Coronary artery (tissue), 2 donors: ENCODE measurements at regions not wholly inside any gene's neighbourhood (a gene's known extent, or its start where the extent isn't known, plus 50 kb on each side); places are given as distances from the start of the nearest gene placed in this dataset.

ENCODE experiments used
- DNase-seq: peaks from one replicate; pipeline ENCODE4 v3.0.0-alpha.2; 2017; ENCODE audit warnings: low spot score
- H3K27ac ChIP-seq, 2 donors: fragments of 200-600 bp; sonication (generic); one replicate each; pipeline ENCODE4 v1.5.1; 2016 to 2019
- H3K4me3 ChIP-seq: fragments of 200-600 bp; sonication (generic); 2 replicates; pipeline ENCODE4 v1.5.1; 2016; ENCODE audit warnings: mild to moderate bottlenecking, moderate library complexity
- TF ChIP-seq, protein P1 (sequence below): fragments of 200-600 bp; sonication (generic); IDR thresholded peaks from one replicate; pipeline ENCODE4 v1.5.1; 2019; ENCODE audit warnings: antibody characterized with exemption

DNA sequence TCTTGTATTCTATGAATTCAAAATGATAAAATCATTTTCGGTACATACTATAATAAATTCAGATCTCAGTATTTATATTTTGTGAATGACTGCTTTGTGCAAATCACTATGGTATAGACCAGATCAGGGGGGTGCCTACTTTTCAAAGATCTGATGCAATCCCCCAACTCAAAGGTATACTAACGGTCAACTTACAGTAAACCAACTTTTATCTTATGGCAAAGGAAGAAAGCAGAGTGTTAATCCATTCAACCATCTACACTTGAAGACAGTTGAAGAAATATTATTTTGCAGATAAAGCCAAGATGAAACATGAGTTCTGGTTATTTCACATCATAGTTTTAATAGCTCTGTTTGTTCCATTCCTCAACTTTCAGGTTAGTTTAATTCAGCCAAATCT lies 197.1 kb downstream of the MEX3B start:
- TF ChIP-seq, protein P1, sequence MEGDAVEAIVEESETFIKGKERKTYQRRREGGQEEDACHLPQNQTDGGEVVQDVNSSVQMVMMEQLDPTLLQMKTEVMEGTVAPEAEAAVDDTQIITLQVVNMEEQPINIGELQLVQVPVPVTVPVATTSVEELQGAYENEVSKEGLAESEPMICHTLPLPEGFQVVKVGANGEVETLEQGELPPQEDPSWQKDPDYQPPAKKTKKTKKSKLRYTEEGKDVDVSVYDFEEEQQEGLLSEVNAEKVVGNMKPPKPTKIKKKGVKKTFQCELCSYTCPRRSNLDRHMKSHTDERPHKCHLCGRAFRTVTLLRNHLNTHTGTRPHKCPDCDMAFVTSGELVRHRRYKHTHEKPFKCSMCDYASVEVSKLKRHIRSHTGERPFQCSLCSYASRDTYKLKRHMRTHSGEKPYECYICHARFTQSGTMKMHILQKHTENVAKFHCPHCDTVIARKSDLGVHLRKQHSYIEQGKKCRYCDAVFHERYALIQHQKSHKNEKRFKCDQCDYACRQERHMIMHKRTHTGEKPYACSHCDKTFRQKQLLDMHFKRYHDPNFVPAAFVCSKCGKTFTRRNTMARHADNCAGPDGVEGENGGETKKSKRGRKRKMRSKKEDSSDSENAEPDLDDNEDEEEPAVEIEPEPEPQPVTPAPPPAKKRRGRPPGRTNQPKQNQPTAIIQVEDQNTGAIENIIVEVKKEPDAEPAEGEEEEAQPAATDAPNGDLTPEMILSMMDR: no peak
- Histone ChIP-seq H3K27ac (no peak overlapping the region), H3K4me3 (no peak overlapping the region)
- no peak for DNase-seq

DNA sequence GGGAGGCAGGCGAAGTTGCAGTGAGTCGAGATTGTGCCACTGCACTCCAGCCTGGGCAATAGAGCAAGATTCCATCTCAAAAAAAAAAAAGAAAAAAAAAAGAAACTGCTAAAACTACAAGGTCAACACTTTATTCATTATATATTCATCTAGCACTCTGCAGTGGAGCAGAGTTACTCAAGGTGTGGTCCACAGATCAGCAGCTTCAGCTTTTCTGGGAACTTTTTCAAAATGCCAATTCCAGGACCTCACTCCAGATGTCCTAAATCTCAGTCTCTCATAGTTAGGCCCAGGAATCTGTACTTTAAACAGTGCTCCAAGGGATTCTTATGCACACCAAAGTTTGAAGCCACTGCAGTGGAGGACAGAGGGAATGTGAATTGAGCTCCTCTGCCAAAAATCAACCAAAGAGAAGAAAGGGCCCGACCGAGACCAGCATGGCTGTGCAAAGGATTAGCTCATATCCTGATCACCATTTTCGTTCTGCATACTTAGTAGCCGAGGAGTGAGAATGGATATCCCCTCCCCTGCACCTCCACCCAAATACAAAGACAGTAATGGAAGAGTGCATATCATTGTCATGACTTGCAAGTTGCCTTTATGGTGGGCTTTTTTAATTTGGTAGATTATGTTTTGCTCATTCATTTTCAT lies 201.9 kb downstream of the MEX3B start:
- Histone ChIP-seq H3K4me3 (no peak overlapping the region), H3K27ac (no peak overlapping the region)
- TF ChIP-seq, protein P1: no peak
- no peak for DNase-seq

DNA sequence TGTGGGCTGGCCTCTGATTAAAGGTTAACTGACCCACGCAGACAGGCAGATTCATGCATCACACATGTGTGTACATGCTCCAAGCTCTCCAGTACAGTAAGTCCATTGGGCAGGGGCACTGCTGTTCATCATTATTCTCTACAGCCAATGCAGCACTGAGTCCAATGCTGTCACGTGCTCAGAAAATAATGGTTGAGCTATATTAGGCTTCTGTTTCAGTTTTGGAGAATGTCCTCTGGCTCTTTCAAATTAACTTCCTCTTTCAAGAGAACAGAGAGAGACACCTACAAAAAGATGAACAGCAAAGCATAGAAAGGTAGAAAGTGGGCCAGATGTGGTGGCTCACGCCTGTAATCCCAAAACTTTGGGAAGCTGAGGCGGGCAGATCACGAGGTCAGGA lies 202.6 kb downstream of the MEX3B start:
- TF ChIP-seq, protein P1: no peak
- no peak for DNase-seq
- H3K4me3 ChIP-seq: no peak overlapping the region
- no peak overlapping the region for H3K27ac ChIP-seq

DNA sequence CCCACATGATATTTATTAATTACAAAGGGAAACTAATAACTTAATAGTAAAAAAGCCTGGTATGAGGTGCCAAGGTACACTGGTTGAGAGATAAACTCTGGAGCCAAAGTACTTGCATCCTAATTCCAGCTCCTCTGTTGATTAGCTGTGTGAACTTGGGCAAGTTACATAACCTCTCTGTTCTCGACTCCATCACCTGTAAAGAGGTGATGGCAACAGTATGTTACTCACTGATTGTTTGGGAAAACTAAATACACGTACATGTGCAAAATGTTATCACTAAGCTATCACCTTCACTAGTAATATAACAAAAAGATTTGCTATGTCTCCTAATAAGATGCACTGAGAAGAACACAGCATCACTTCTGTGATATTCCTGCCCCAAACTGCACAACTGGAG lies 206.4 kb downstream of the MEX3B start:
- Histone ChIP-seq H3K27ac (no peak overlapping the region), H3K4me3 (no peak overlapping the region)
- TF ChIP-seq, protein P1: no peak
- no peak for DNase-seq

DNA sequence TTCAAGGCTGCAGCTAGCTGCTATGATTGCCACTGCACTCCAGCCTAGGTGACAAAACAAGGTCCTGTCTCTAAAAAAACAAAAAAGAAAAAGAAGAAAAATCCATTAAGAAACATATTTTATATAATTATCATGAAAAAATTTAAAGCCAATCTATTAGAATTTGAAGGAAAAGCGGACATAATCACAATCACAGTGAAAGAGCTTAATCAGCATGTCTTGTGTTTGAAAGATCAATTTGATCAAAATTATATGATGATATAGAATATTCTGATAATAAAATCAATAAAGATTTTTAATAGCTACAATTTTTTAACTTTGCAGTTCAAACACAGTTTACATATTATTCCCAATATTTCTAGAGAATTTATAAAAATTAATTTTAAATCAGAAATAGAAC lies 210.1 kb downstream of the MEX3B start:
- no peak for DNase-seq
- H3K27ac ChIP-seq: no peak overlapping the region
- H3K4me3 ChIP-seq: no peak overlapping the region
- TF ChIP-seq, protein P1: no peak

DNA sequence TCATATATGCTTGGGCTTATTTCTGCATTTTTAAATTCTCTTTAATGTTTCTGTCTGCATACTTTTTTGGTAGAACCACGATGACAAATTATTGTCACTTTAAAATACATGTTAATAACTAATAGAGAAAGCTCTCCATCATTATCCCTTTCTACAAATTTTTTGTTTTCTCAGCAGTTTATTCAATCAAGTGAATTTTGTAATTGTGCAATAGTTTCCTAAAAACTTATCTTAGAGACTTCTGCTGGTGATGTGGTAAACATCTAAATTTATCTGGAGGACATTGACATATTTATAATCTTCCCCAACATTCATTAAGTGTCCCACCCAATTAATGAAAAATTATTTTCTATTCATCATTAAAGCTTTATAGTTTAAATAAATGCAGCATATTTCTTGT lies 215.3 kb downstream of the MEX3B start:
- TF ChIP-seq, protein P1: no peak
- DNase-seq: no peak
- H3K4me3 ChIP-seq: no peak overlapping the region
- no peak overlapping the region for H3K27ac ChIP-seq

DNA sequence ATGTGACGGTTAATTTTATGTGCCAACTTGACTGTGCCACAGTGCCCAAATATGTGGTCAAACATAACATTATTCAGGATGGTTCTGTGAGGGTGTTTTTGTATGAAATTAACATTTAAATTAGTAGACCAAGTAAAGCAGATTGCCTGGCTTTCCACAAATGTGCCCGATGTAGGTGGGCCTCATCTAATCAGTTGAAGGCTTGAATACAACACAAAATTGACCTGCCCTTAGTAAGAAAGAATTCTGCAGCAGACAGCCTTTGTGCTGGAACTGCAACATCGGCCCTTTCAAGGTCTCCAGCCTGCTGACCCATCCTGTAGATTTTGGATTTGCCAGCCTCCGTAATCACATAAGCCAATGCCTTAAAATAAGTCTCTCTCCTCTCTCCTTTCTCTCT lies 215.9 kb downstream of the MEX3B start:
- no peak for DNase-seq
- TF ChIP-seq, protein P1: no peak
- Histone ChIP-seq H3K4me3 (no peak overlapping the region), H3K27ac (no peak overlapping the region)
